Activated effector memory CD4-positive, alpha-beta T cell treated with anti-CD3 and anti-CD28 coated beads, Interleukin-2, amount 50 U/mL, for 16 hours (primary cell): ENCODE measurements at regions not wholly inside any gene's neighbourhood (a gene's known extent, or its start where the extent isn't known, plus 50 kb on each side); places are given as distances from the start of the nearest gene placed in this dataset.

ENCODE experiments used
- DNase-seq: peaks from one replicate; pipeline ENCODE4 v3.0.0-alpha.2; 2020

GRCh38 chr12:107226126-107226525, 132.8 kb upstream of the CRY1 start:
- DNase-seq: no peak

DNA sequence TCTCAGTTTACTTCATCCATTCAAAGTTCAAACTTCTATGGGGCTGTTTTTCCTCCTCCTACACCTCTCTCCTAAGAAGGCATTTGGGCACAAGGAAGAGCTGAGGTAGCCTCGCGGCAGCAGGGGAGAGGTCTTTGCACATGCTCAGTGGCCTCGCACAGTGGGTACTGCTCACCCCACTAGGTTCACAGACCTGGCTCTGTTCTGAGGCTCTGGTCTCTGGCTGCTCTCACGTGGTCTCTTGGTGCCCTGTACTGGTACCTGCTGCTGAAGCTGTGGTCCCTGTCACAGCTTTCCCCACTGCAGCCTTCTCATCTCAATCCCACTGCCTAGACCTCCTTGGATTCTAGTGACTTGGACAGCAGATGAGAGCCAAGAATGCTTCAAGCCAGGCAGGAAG, 134.7 kb upstream of the CRY1 start:
- no peak for DNase-seq

GRCh38 chr12:107229827-107230226, 136.5 kb upstream of the CRY1 start:
- no peak for DNase-seq

DNA sequence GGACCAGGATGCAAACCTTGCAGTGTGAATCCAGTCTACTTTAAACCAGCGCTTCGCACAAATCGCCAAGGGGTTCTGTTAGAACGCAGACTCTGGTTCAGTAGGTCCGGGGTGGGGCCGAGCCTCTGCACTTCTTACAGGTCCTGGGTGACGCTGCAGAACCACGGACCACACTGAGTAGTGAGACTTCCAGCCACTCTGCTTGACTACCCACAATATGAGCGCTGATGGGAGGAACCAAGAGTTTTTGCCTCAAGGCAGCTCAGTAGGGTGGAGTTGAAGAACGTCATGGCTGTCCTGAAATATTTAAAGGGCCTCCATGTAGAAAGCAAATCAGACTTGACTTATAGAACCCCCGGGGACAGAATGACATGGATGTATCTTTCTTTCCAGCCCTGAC, 138.0 kb upstream of the CRY1 start:
- DNase-seq: no peak

DNA sequence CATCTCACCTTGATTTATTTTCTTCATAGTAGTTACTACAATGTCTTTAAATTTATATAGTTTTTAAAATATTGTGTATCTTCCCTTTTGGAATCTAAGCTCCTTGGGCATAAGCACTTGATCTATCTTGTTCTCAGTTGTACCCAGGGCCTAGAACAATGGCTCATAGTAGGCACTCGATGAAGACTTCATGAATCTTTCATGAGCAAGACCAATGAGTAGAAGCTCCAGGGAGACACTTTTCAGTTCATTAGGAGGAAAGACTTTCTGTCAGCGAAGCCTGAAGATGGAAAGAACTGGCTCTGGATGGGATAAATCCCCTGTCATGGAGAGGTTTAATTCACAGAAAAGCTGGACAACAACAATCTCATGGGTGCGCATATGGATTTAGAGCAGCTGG, 140.2 kb upstream of the CRY1 start:
- DNase-seq: no peak

GRCh38 chr12:107235600-107235999, 142.3 kb upstream of the CRY1 start:
- no peak for DNase-seq

DNA sequence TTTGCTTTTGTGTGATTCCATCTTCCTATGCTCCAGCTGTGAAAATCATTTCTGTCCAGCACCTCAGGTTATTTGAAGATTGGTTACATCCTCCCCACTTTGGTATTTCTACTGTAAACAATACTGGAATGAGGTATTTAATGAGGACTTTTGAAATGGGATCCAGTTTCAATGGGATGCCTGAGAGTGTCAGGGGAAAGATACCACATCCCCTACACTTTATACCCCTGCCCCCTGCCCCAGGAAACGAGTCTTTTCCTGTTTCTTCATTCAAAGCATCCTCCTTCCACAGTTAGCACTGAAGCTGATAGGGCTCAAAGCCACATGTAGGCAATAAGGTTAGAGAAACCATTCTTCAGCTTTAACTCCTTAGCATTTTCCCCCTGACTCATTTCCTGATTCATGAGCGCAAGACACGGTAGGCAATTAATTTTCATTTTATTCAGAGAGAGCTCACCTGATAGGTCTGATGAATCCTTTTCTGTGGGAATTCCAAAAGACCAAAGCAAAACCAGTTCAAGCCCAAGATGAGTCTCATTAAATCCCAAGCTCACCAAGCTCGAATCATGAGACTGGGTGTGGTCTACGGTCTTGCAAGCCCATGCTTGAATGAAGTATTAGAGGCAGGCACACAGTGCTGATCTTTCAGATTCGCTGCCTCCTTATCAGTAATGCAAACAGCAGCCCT, 143.6 kb upstream of the CRY1 start:
- DNase-seq: no peak

DNA sequence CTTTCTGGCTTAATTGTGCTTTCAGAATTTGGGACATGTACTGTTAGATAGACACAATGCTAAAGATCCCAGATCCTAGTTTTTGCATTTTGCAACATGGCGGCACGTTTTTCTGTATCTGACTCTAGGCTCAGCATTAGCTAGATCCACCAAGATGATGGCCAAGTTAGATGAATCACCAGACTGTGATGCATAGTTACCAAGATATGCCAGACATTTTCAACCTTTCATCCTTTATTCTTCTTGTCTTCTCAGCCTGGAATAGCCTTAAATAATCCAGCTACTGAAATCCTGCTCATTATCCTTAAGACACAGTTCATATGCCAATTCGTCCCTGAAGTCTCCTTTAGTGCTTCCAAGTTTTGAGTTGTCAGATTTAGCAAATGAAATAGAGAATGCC, 144.9 kb upstream of the CRY1 start:
- DNase-seq: no peak

DNA sequence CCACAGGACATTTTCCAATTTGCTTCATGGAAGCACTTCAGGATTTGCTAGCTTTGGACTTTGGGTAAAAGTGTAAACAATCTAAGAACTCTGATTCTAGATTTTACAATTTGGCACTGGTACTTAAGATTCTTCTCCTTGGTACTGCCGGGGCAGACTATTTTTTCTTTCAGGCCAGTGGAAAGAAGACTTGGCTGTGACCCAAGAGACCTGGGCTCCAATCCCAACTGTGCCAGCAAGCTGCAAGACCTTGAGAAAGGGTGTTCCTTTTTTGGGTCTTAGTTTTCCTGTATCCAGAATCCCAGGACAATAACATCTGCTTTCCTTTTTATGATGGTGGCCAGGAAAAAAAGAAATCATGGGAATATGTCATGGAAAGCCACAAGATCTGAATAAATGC, 148.1 kb upstream of the CRY1 start:
- no peak for DNase-seq

GRCh38 chr12:107242189-107242588, 148.8 kb upstream of the CRY1 start:
- DNase-seq: no peak

GRCh38 chr12:107243341-107243740, 150.0 kb upstream of the CRY1 start:
- DNase-seq: no peak

GRCh38 chr12:107244584-107244983, 151.2 kb upstream of the CRY1 start:
- no peak for DNase-seq

GRCh38 chr12:107247650-107248049, 154.3 kb upstream of the CRY1 start:
- no peak for DNase-seq

- DNase-seq: no peak
Measured at GRCh38 chr12:107248187-107248586, 154.8 kb upstream of the CRY1 start.

DNA sequence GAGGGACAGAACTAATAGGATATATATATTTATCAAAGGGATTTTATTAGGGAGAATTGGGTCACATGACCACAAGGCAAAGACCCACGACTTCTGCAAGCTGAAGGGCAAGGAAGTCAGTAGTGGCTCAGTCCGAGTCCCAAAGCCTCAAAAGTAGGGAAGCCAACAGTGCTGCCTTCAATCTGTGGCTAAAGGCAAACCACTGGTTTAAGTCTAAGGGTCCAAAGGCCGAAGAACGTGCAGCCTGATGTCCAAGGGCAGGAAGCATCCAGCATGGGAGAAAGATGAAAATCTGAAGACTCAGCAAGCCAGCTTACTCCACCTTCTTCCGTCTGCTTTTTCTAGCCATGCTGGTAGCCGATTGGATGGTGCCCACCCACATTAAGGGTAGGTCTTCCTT, 157.9 kb upstream of the CRY1 start:
- no peak for DNase-seq

- no peak for DNase-seq
Measured at GRCh38 chr12:107253361-107253760, 160.0 kb upstream of the CRY1 start.

- no peak for DNase-seq
Measured at GRCh38 chr12:107254258-107254856, 161.0 kb upstream of the CRY1 start.

GRCh38 chr12:107258780-107259179, 165.4 kb upstream of the CRY1 start:
- no peak for DNase-seq

GRCh38 chr12:107263980-107264379, 170.6 kb upstream of the CRY1 start:
- DNase-seq: no peak

GRCh38 chr12:107264667-107265066, 171.3 kb upstream of the CRY1 start:
- DNase-seq: no peak

GRCh38 chr12:107267604-107268003, 174.3 kb upstream of the CRY1 start:
- DNase-seq: no peak

- DNase-seq: no peak
Measured at GRCh38 chr12:107271523-107271922, 178.2 kb upstream of the CRY1 start.

DNA sequence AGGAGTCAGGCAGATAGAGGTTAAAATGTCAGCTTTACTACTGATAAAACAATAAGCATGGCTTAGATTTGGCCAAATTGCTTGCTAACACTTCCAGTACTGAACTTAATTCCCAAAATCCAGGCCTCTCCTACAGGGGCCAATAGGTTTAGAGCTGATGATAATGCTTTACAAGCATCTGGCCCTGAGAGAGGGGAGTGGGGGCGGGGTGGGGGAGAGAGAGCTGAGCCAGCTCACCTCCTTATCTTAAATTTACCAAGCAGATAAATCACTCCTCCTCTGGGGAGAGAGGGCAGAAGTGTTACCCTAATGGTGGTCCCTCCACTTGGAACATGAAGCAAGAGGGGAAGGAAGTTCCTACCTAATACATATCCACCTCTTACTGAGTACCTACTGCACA, 182.2 kb upstream of the CRY1 start:
- DNase-seq: no peak

DNA sequence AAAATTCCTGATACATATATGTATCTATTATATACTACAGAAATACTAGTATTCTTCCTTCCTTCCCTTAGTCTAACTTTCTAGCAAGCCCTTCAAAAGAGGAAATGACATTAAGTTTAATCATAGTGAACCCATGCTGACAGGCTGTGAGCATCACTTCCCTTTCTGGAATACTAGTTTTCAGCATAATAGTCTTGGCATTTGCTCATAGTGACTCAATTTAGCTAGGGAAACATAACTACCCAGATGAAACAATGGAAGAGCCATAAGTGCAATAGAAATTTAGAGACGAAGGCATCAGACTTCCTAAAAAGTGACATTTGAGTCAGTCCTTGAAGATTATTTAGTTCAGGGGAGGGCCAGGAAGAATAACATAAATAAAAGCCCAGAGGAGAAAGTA, 184.5 kb upstream of the CRY1 start:
- DNase-seq: no peak

GRCh38 chr12:107282628-107283027, 189.3 kb upstream of the CRY1 start:
- no peak for DNase-seq
